H1 (cell line): ENCODE measurements at regions not wholly inside any gene's neighbourhood (a gene's known extent, or its start where the extent isn't known, plus 50 kb on each side); places are given as distances from the start of the nearest gene placed in this dataset.

ENCODE experiments used
- CHD7 ChIP-seq: fragments of 300-600 bp; sonication (generic); IDR thresholded peaks from 2 replicates; pipeline ENCODE4 v1.7.1; 2012; ENCODE audit warnings: low read length, moderate library complexity, mild to moderate bottlenecking, inconsistent platforms; ENCODE audit not compliant: insufficient replicate concordance

GRCh38 chr16:6892966-6893365 lies 439.7 kb upstream of the RBFOX1 start (continued):
- no peak for TF ChIP-seq CHD7
